Body of pancreas (tissue), 4 donors: ENCODE measurements at regions not wholly inside any gene's neighbourhood (a gene's known extent, or its start where the extent isn't known, plus 50 kb on each side); places are given as distances from the start of the nearest gene placed in this dataset.

Experiments
- ATAC-seq: fragments of 150-250 bp; one replicate; pipeline ENCODE4 v1.9.1; 2016
- DNase-seq, 4 donors: peaks; one replicate each; pipeline ENCODE4 v3.0.0-alpha.2; 2019
- H3K27ac ChIP-seq, 4 donors: fragments of 200-600 bp; sonication (generic); 1 replicate in 3 of 4; 2 replicates in 1 of 4; pipeline versions ENCODE4 v1.5.1 to v1.6.1; 2016 to 2019; ENCODE audit warnings: mild to moderate bottlenecking in 1 of 4, mixed read lengths in 1 of 4, moderate library complexity in 1 of 4
- H3K27me3 ChIP-seq, 2 donors: fragments of 200-600 bp; sonication (generic); one replicate each; pipeline ENCODE4 v1.6.0; 2016; ENCODE audit warnings: mild to moderate bottlenecking in 1 of 2
- H3K36me3 ChIP-seq, 2 donors: fragments of 200-600 bp; sonication (generic); replicated peaks in 1 of 2; 2 replicates each; pipeline ENCODE4 v1.5.1; 2016; ENCODE audit warnings: low read depth in 2 of 2; ENCODE audit not compliant: insufficient read depth in 1 of 2
- H3K4me1 ChIP-seq: fragments of 200-600 bp; sonication (generic); one replicate; pipeline ENCODE4 v1.6.0; 2016
- H3K4me3 ChIP-seq, 2 donors: fragments of 200-600 bp; sonication (generic); 1 replicate in 1 of 2; 2 replicates in 1 of 2; pipeline ENCODE4 v1.5.1; 2016 to 2019
- H3K9me3 ChIP-seq, 3 donors: fragments of 200-600 bp; sonication (generic); 1 replicate in 2 of 3; 2 replicates in 1 of 3; pipeline ENCODE4 v1.5.1; 2016
- CTCF ChIP-seq, 7 experiments: fragments of 450-650 bp in 4 of 7; fragments of 200-600 bp in 3 of 7; sonication (generic) in 3 of 7; IDR thresholded peaks; one replicate each; pipeline ENCODE4 v1.5.1; 2016 to 2019; ENCODE audit warnings: antibody characterized with exemption in 7 of 7
- POLR2A ChIP-seq, 3 donors: fragments of 450-650 bp; IDR thresholded peaks; one replicate each; pipeline ENCODE4 v1.6.1; 2016; ENCODE audit warnings: antibody characterized with exemption in 3 of 3, mild to moderate bottlenecking in 2 of 3
- WGBS, 2 donors: methylation state at CpG; one replicate each; pipeline ENCODE4 v1.1.5; 2017; 5-methylcytosine and 5-hydroxymethylcytosine counted together
- intact Hi-C: fragments of 100-400 bp; cut with DNase I; formaldehyde crosslinking; loops from one replicate; pipeline ENCODE4 v1.15.1; 2023

GRCh38 chr3:194941956-194942511, 256.4 kb downstream of the FAM43A start:
- H3K36me3 ChIP-seq, result no peaks in the 10 kb centered on the region
- TF ChIP-seq CTCF (IDR thresholded peaks at IDR 0.05) (no peak), POLR2A (IDR thresholded peaks at IDR 0.05) (no peak)
- no peak for DNase-seq
- H3K27me3 ChIP-seq, result no peaks in the 10 kb centered on the region
- whole genome bisulfite sequencing, 2 donors, result 46 to 63% methylated on average over 7 to 9 of the region's 9 CpGs
- H3K9me3 ChIP-seq, result no peaks in the 10 kb centered on the region
- H3K27ac ChIP-seq, result no peak overlapping the region
- H3K4me3 ChIP-seq, result no peak overlapping the region
- ATAC-seq, result no peak
- intact Hi-C loops, result no loop called here
- H3K4me1 ChIP-seq, result peaks cover 5% of the 10 kb centered on the region

- Histone ChIP-seq H3K36me3 (no peaks in the 10 kb centered on the region), H3K4me1 (no peaks in the 10 kb centered on the region), H3K4me3 (no peak overlapping the region), H3K27ac (no peak overlapping the region), H3K27me3 (no peaks in the 10 kb centered on the region), H3K9me3 (no peaks in the 10 kb centered on the region)
- no peak for DNase-seq
- intact Hi-C loops, result no loop called here
- WGBS, 2 donors, result 87 to 93% methylated on average over 11 of the region's 11 CpGs
- ATAC-seq, result no peak
- TF ChIP-seq POLR2A (IDR thresholded peaks at IDR 0.05) (no peak), CTCF (IDR thresholded peaks at IDR 0.05) (no peak)
These were observed 258.8 kb downstream of the FAM43A start for GRCh38 chr3:194944526-194944925.

- ATAC-seq, result no peak
- Histone ChIP-seq H3K9me3 (no peaks in the 10 kb centered on the region), H3K27ac (no peak overlapping the region), H3K36me3 (no peaks in the 10 kb centered on the region), H3K27me3 (no peaks in the 10 kb centered on the region), H3K4me3 (no peak overlapping the region), H3K4me1 (no peaks in the 10 kb centered on the region)
- TF ChIP-seq CTCF (IDR thresholded peaks at IDR 0.05) (no peak), POLR2A (IDR thresholded peaks at IDR 0.05) (no peak)
- WGBS, 2 donors, result 77 to 80% methylated on average over 13 of the region's 13 CpGs
- intact Hi-C loops, result no loop called here
- no peak for DNase-seq
These were observed 259.8 kb downstream of the FAM43A start for GRCh38 chr3:194945508-194945907.

- Histone ChIP-seq H3K9me3 (no peaks in the 10 kb centered on the region), H3K4me3 (no peak overlapping the region), H3K27ac (no peak overlapping the region), H3K27me3 (no peaks in the 10 kb centered on the region), H3K4me1 (no peaks in the 10 kb centered on the region), H3K36me3 (no peaks in the 10 kb centered on the region)
- 73 to 76% methylated on average over 9 of the region's 9 CpGs for WGBS, 2 donors
- DNase-seq (no peak), ATAC-seq (no peak)
- intact Hi-C loops, result no loop called here
- no peak for TF ChIP-seq POLR2A (IDR thresholded peaks at IDR 0.05)
- no peak for TF ChIP-seq CTCF (IDR thresholded peaks at IDR 0.05)
These were observed 260.4 kb downstream of the FAM43A start for GRCh38 chr3:194946091-194946490.

GRCh38 chr3:194949592-194949991, 263.9 kb downstream of the FAM43A start:
- Histone ChIP-seq H3K4me1 (no peaks in the 10 kb centered on the region), H3K27me3 (no peaks in the 10 kb centered on the region), H3K36me3 (no peaks in the 10 kb centered on the region), H3K27ac (no peak overlapping the region), H3K9me3 (no peaks in the 10 kb centered on the region), H3K4me3 (no peak overlapping the region)
- no peak for ATAC-seq
- no peak for DNase-seq
- intact Hi-C loops, result no loop called here
- WGBS, 2 donors, result 65 to 72% methylated on average over 3 of the region's 3 CpGs
- TF ChIP-seq CTCF (IDR thresholded peaks at IDR 0.05) (no peak), POLR2A (IDR thresholded peaks at IDR 0.05) (no peak)
